OCI-LY1 (cell line): ENCODE measurements at regions not wholly inside any gene's neighbourhood (a gene's known extent, or its start where the extent isn't known, plus 50 kb on each side); places are given as distances from the start of the nearest gene placed in this dataset.

ENCODE experiments used
- CTCF ChIP-seq: fragments of 200-600 bp; sonication (generic), shearing (Covaris generic); IDR thresholded peaks from 2 replicates; pipeline ENCODE4 v1.5.1; 2017; ENCODE audit warnings: mild to moderate bottlenecking, antibody characterized with exemption, low read length, moderate library complexity, mixed read lengths
- EZH2 ChIP-seq: fragments of 200-600 bp; sonication (generic), shearing (Covaris generic); IDR thresholded peaks from 2 replicates; pipeline ENCODE4 v1.8.0; 2017; ENCODE audit warnings: borderline replicate concordance, mixed run types, mild to moderate bottlenecking, antibody characterized with exemption, low read length, moderate library complexity, mixed read lengths

GRCh38 chr11:69220561-69221051, 64.9 kb downstream of the SMIM38 start:
- no peak for TF ChIP-seq EZH2
- no peak for TF ChIP-seq CTCF
